PC-9 (cell line): ENCODE measurements at regions not wholly inside any gene's neighbourhood (a gene's known extent, or its start where the extent isn't known, plus 50 kb on each side); places are given as distances from the start of the nearest gene placed in this dataset.

ENCODE experiments used
- EZH2 ChIP-seq: fragments of 200-600 bp; sonication (generic); IDR thresholded peaks from 2 replicates; pipeline ENCODE4 v1.8.0; 2017; ENCODE audit warnings: antibody characterized with exemption, low read depth
- TF ChIP-seq, protein P1 (sequence below): fragments of 200-600 bp; sonication (generic); conservative IDR thresholded peaks from 2 replicates; pipeline ENCODE4 v1.6.1; 2017; ENCODE audit warnings: mixed run types, antibody characterized with exemption, mild to moderate bottlenecking, moderate library complexity

DNA sequence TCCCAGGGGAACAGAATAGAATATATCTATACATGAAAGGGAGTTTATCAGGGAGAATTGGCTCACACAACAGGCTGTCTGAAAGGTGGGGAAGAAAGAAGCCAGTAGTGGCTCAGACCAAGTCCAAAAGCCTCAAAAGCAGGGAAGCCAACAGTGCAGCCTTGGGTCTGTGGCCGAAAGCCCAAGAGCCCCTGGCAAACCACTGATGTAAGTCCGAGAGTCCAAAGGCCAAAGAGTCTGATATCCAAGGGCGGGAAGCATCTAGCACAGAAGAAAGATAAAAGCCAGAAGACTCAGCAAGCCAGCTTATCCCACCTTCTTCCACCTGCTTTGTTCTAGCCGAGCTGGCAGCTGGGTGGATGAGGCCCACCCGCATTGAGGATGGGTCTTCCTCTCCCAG is 172.5 kb downstream of the CCDC71L start:
- TF ChIP-seq, protein P1, sequence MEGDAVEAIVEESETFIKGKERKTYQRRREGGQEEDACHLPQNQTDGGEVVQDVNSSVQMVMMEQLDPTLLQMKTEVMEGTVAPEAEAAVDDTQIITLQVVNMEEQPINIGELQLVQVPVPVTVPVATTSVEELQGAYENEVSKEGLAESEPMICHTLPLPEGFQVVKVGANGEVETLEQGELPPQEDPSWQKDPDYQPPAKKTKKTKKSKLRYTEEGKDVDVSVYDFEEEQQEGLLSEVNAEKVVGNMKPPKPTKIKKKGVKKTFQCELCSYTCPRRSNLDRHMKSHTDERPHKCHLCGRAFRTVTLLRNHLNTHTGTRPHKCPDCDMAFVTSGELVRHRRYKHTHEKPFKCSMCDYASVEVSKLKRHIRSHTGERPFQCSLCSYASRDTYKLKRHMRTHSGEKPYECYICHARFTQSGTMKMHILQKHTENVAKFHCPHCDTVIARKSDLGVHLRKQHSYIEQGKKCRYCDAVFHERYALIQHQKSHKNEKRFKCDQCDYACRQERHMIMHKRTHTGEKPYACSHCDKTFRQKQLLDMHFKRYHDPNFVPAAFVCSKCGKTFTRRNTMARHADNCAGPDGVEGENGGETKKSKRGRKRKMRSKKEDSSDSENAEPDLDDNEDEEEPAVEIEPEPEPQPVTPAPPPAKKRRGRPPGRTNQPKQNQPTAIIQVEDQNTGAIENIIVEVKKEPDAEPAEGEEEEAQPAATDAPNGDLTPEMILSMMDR = no peak
- TF ChIP-seq EZH2 = no peak
